Left forelimb (tissue), 1 donor: ENCODE measurements at regions not wholly inside any gene's neighbourhood (a gene's known extent, or its start where the extent isn't known, plus 50 kb on each side); places are given as distances from the start of the nearest gene placed in this dataset.

ENCODE experiments used
- DNase-seq: peaks from one replicate; pipeline ENCODE4 v3.0.0-alpha.2; 2018; ENCODE audit warnings: low spot score

DNA sequence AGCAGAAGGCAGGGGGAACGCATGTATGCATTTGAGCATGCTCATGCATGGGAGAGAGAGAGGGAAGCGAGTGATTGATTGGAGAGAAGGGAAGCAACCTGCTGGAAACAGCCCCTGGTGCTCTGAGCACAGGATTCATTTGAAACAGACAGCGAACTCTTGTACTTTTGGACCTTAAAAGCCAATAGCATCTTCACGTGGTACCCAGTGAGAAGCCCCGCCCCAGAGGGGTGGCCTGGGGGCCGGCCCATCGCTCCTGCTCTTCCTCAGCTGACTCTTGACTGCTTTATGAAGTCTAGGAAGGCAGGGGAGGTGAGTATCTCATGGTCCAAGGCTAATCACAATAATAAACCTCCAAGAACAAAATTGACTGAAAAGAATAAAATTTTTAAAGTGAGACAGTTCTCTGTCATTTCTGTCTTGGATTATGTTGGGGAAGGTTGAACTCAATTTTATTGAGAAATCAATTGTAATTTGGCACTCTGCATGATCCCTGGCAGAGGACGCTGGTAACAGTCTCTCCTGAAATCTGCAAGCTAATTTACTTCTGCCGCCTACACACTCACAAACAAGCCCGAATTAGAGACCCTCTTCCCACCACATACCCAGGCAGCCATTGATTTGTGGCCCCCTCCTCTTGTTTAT is 168.2 kb upstream of the PPARGC1A start:
- DNase-seq, result no peak

DNA sequence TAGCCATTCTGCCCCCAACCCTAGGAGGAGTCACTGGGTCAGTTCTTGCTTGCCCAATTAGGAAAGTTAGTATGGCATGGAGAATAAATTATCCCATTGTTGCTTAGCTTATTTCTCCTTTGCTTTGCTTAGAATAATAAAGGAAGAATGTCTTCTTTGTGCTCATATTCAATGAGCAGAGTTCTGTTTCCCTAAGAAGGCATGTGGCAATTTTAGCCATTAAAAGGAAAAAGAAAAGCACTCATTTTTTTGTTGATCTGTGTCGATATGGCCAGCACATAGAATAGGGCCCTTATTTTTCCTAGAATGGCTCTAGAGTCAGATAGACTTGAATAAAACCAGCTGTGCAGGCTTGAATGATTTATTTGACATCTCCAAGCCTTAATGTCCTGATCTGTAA is 166.4 kb upstream of the PPARGC1A start:
- no peak for DNase-seq

DNA sequence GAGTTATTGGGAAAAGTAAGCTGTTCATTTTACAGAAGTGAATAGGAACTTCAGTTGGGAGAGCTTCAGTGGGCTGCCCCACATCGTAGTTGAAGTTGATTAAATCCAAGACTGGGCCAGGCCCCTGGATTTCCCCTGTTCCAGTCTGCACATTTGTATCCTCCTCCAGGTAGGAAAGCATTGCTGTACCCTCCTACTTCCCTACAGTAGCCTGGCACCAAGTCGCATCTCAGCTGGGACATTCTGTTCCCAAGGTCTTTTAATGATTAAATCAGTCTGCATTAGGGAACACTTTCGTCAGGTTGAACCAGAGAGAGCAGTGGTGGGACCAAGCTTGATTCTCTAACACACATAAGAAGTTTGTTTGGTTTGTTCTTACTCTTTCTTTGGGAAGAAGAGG is 165.8 kb upstream of the PPARGC1A start:
- DNase-seq, result no peak

DNA sequence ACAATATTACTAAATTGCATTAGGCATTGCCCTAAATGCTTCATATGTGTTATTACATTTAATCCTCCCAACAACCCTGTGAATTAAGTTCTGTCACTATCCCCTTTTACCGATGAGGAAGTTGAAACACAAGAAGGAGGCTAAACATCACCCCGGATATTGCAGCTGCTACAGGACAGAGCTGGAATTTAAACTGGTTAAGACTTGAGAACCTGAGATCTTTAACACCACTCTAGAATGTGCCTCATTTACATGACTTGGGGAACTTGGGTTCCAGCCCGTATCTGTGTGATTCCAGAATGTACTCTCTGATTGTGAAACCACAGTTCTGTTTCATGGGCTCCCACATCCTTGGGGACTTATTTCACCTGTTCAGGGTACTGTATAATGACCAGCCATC is 165.1 kb upstream of the PPARGC1A start:
- no peak for DNase-seq

DNA sequence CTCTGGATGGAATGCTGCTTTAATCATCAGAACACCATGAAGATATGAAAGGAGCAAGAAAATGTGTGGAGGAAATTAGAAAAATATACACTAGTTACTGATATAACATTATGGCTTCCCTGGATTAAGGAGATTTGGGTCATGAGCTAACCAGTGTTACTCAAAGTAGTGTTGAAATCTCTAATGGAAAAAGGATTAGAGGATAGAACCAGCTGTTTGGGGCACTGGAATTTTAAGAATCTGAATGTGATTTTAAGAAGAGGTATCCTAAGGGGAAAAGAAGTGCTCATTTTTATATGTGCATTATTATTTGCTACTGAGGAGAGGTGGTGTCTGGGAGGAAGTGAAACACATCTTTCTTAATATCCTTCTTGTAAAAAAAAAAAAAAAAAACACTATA is 164.1 kb upstream of the PPARGC1A start:
- DNase-seq, result no peak

DNA sequence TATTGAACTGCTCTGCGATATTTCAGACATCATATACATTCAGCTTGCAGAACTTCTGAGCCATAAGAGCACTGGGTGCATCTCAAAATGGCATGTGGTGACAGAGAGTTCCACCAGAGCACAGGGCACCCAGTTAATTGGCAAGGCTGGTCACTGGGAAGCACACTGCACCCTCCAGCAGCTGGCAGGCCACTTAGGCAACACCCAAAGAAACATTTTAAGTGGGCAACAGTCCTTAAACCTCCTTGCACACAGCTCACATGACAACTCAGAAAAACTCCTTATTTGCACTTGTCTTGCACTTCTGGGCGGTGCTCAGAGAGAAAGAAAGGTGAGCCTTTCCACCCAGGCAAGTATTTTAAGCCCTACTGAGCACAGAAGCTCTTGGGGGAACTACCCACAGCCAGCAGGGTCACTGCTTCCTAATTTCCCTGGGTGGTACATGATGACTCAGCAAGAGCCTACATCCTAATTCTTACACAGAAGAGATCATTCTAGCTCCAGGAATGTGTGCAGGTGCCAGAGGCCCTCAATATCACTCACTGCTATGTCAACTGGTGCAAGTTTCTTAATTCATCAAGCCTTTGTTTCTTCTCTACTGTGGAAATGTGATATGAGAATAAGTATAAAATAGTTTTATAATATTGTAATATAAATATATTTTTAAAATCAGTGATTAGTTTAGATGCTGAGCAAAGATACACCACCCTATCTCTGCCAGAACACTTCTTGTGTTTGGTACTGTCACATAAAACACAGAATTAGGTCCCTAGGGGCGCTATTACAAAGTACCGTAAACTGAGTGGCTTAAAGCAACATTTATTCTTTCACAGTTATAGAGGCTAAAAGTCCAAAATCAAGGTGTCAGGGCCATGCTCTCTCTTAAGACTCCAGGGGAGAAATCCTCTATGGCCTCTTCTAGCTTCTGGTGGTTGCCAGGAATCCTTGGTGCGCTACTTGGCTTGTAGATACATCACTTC is 155.1 kb upstream of the PPARGC1A start:
- no peak for DNase-seq

DNA sequence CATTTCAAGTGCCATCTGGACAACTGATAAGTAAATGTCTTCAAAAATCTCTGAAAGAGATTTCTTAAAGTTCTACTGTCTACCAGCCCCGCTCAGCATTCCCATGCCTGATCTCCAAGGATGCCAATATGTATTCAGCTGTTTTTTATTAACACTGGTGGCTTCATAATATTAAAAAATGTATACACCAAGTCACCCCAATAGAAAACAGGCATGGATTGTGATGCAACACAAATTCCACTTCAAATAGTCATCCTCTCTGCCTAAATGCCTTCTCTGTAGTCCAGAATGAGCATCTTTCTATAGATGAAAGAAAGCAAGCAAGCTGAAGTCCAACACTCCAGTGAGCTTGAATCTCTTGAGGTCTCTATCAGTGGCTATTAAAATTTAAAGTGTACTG is 152.2 kb upstream of the PPARGC1A start:
- no peak for DNase-seq

DNA sequence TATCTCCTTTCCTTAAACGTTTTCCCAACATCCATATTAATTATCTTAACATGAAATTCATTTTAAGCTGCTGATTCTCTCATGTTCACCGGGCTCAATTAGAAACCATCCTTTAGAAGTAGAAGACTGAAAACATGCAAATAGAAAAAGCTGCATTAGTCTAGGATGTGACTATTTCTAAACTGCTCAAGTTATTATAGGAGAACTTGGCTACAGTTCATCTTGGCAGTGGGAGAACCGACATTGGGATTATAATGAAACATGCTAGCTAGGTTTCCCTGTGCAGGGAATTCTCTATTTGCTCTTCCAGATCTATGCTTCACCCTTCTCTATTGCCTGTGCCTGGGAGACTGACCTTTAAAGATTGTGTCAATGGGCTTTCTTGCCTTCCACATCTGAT is 151.0 kb upstream of the PPARGC1A start:
- no peak for DNase-seq

DNA sequence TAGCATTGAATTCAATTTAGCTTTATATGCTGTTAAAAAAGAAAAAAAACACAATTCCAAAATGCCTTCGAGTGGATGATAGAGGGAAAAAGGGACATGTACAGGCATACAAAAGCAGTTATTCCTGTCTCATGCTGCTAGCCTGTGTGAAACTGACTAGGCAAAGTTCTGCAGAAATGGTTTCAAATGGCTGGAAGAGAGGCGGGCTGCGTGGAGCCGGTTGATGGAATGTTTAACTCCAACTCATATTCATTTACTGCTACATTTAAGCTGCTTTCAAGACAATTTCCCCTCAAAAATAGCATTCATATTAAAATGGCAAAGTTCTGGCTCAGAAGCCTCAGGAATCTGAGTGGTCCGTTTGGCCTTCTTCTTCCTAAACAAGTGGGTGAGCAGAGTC is 143.8 kb upstream of the PPARGC1A start:
- DNase-seq, result no peak

DNA sequence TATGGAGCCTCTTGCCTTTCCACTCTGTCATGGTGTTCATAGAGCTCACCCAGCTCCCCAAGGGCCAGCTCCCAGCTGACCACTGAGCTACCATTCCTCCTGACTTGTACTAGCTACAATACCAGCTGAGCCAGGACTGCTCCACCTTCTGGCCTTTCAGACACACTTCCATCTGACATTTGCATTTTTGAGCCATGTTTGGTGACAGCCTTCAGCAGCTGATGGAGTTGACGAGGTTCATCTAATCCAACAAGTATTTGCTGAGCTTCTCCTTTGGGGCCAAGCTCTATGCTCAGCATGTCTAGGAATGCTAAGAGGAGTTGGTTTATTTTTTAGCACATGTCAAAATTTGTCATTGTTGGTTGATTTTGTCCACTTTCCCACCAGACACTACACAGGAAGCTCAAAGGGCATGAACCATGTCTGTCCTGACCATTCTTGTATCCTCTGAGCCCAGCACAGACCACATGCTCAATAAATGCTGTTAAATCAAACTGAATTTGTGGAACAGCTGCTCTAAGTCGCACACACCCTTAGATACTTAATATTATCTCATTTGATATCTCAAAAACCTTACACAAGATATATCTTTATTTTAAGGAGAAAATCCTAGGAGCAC is 142.6 kb upstream of the PPARGC1A start:
- DNase-seq, result no peak

DNA sequence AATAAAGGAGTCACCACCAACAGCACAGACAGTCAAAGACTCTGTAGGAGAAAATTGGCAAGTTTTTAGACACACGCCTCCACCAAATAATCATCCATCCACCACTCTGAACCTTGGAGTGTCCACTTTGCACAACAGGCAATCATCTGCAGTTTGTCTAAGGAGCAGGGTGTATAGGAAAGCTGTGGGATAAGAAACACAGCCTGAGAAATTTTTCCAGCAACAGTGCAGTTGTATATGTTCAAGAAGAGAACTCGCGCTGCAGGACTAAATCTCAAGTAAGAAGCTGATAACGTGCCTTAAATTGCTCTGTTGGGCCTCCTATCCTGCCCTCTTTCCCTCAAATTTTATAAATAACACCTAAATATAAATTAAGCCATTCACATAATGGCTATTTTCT is 136.7 kb upstream of the PPARGC1A start:
- no peak for DNase-seq

DNA sequence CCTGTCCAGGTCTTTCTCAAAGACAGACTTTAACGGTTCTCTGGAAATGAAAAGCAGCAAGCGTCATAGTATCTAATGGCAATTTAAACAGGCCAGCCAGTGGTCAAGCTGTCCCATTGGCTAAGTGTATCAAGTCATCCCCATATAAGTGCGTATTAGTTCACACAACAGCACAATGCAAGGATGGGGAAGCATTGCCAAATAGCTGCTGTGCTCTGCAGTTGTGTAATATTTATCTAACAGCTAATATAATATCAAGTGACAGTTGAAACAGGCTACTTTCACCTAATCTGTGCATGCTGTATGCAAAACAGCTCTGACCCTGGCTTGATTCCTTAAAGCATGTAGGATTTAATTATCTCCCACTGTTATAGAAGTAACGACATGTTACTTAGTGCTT is 134.8 kb upstream of the PPARGC1A start:
- no peak for DNase-seq

DNA sequence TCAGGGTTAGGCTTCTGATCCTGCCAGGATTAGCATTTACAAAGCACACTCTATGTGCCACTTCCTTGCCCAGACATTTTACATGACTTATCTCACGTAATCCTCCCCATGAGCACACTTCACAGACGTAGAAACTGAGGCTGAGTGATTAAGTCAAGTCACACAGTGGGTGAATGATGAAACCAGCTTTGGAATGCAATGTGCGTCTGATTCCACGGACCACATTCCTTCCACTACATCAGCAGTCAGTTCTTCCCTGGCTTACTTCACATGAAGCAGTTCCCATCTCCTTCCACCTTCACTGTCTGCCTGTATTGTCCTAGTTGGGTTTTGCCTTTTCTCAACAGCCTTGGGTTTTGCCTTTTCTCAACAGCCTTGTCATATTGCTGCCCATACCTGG is 134.3 kb upstream of the PPARGC1A start:
- DNase-seq, result no peak

DNA sequence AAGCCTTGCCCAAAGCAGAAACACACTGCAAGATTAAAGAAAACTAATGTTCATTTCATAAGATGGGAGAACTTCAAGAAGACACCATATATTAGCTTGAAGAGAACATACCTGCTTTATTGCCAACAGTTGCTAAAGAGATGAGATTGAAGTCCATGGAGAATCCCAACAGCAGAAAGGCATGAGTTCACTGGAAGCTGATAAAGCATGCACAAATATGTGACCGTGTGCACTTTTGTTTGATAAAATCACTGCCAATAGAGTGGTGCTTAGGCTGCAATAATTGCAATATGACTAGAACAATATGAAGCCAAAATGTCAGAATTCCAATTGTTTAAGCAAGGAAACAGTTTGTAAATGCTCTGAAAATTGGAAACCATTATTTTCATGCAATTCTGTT is 125.9 kb upstream of the PPARGC1A start:
- no peak for DNase-seq

DNA sequence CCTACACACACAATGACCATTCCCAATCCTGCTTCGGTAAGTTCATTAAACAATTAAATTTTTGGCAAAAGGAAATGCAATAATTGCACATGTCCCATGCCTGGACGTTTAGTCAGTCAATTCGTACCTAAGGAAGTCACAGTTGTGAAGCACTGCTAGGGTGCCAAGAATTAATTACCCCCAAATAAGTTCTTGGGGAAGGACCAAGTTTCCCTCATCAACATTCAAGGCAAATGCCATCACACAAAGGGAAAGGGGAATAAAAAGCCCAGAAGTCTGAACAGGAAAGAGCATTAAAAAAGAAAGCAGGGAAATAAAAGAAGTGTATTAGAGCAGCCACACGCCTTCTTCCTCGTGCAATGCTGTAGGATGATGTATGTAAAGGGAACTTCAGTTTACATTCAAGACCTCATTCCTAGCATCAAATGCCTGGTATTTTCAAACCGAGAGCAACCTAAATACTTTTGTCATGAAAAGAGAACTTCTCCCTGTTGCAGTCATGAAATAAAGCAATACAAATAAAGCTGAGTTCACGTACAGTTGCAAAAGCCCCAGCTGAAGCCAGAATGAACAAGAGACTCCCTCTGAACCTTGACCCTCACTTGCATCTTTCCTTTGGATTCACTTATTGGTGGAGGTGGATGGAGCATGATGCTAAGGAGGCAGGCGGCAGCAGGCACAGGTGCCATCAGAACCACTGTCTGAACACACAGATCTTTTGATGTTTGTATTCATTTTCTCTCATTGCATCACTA is 124.0 kb upstream of the PPARGC1A start:
- DNase-seq, result no peak

DNA sequence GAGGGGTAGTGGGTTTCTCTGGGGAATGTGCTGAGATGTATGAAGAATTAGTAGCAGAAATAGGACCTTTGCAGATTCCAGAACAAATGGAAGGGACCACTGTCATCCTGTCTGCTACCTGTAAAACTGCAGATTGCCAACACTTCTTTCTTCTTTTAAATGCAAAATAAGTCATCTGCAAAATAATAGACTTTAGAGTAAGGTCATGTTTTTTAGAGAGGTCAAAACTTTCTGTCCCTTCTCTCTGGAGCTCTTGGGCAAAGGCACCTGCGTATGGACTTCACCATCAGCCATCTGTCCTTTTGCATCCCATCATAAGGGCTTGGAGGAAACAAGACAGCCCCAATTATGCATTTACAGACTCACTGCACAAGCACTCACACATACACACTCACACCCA is 121.1 kb upstream of the PPARGC1A start:
- DNase-seq, result no peak

DNA sequence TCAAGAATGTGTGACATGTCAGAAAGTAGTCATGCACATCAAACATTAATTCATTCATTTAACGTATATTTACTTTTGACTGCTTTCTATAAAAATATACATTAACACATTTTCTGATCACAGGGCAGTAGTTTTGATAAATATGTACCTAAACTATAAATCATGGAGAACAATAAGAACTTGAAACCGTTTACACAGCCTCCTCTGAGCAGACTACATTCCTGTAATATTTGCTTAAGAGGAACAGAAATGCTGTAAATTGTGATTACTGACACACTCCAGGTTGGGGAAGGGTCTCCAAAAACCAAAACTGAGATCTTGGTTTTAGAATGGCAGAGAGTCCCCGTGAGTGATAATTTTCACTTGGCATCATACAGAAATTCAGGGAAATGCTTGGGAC is 120.7 kb upstream of the PPARGC1A start:
- no peak for DNase-seq

DNA sequence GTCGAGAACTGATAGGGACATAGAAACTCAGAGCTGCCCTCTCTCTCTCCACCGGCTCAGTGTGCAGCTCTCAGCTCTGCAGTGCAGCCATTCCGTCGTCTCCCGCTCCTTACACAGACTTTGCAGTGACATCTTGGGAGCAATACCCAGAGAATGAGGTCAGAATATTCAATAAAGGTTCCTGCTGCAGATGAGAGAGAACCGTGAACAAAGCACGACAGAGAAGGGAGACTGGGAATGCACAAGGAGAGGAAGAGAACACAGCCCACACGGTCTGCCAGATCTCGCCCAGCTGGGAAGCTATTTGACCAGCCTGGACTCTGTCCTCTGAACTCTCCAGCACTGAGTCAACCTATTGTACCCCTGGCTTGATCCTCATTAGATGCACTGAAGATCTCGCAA is 118.0 kb upstream of the PPARGC1A start:
- no peak for DNase-seq

DNA sequence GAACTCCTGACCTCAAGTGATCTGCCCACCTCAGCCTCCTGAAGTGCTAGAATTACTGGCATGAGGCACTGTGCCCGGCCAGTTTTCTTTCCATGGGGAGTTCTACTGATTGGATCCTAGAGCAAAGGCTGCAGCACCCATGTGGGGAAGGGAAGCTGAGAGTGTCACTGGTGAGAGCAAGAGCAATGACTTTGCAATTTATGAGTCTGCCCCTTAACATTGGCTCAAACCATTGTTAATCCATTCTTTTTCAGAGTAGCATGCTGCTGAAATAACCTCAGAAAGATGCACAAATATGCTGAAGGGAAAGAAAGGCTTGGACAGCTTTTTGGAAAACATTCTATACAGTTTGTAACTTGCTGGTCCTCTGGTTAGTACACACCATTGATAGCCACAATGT is 116.4 kb upstream of the PPARGC1A start:
- no peak for DNase-seq

DNA sequence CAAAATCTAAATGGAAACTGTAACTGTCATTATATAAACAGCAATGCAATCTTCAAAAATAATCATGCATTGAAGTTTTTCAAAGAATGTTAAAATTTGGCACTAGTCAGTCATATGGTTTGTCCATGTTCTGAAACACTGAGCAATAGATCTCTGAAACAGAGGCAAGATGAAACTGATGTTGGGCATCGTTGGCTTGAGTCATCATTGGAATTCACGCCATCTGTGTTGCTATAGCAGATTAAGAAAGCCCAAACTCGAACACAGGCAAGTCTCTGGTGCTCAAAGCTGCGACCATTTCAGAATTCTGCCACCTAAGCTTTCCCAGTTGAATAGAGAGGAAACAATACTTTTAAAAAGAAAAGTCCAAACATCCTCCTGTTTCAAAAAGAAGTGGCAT is 114.1 kb upstream of the PPARGC1A start:
- DNase-seq, result no peak

DNA sequence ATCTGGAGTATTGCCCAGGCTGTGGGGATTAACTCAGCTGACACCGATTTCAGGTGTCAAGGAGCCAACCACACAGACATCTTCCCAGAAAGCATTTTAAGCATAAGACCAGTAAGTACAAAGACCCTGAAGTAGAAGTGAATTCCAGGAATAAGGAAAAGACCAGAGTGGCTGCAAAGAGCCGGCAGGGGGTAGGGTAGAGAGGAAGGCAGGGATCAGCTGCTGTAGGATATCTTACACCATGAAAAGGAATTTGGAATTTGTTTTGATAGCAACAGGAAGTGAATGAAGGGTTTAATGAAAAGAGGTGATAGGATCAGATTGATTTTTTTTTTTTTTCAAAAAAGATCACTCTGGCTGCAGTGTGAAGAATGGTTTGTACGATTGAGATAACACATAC is 113.6 kb upstream of the PPARGC1A start:
- no peak for DNase-seq

DNA sequence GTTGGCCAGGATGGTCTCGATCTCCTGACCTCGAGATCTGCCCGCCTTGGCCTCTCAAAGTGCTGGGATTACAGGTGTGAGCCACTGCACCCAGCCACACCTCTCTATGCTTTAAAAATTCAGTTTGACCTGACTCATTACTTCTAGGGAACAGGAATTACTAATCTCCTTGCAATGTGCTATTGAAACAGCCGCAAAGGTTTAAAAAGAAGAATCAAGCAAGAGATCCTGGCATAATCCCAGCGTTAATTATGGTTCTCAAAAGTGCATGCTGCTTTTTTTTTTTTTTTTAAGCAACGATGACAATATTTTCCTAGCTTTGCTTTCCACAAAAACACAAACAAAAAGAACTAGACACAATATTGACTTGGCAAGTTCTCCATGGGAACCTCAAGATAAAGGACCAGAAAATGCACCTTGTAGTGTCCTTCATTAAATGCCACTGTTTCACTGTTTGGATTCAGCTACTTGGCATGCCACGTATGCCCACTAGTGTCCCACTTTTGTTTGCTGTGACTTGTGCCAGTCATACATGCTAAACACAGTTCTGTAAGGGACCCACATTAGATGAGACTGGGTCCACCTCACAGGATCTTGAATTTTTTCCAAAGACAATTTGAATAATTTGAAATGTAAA is 112.6 kb upstream of the PPARGC1A start:
- no peak for DNase-seq
